ENCODE measurements at regions not wholly inside any gene's neighbourhood (a gene's known extent, or its start where the extent isn't known, plus 50 kb on each side); places are given as distances from the start of the nearest gene placed in this dataset.

GRCh38 chr15:96220657-96221056 is 109.8 kb upstream of the NR2F2 start:
- no peak overlapping the region for H3K27ac ChIP-seq
- TF ChIP-seq POLR2A (IDR thresholded peaks at IDR 0.05) (no peak), CTCF (IDR thresholded peaks at IDR 0.05) (no peak), POLR2AphosphoS5 (IDR thresholded peaks at IDR 0.05) (no peak)
- WGBS = 96% methylated on average over 3 of the region's 3 CpGs
- no peak for DNase-seq (ENCODE audit: low spot score)
- no peaks in the 10 kb centered on the region for H3K27me3 ChIP-seq (replicated peaks; ENCODE audit: insufficient read depth)
- no peak overlapping the region for H3K4me3 ChIP-seq
- no peaks in the 10 kb centered on the region for H3K9me3 ChIP-seq
- intact Hi-C loops (cut with DNase I) = no loop called here
- H3K4me1 ChIP-seq (replicated peaks) = no peaks in the 10 kb centered on the region
- no peaks in the 10 kb centered on the region for H3K36me3 ChIP-seq

- H3K36me3 ChIP-seq = no peaks in the 10 kb centered on the region
- WGBS = 70% methylated on average over 10 of the region's 10 CpGs
- H3K4me3 ChIP-seq = no peak overlapping the region
- no peak for DNase-seq (ENCODE audit: low spot score)
- H3K27ac ChIP-seq = no peak overlapping the region
- no peaks in the 10 kb centered on the region for H3K4me1 ChIP-seq (replicated peaks)
- intact Hi-C loops (cut with DNase I) = no loop called here
- no peak for TF ChIP-seq POLR2A (IDR thresholded peaks at IDR 0.05)
- no peak for TF ChIP-seq POLR2AphosphoS5 (IDR thresholded peaks at IDR 0.05)
- TF ChIP-seq CTCF (IDR thresholded peaks at IDR 0.05) = no peak
- no peaks in the 10 kb centered on the region for H3K9me3 ChIP-seq
- H3K27me3 ChIP-seq (replicated peaks; ENCODE audit: insufficient read depth) = no peaks in the 10 kb centered on the region
These were observed 107.5 kb upstream of the NR2F2 start for GRCh38 chr15:96222981-96223380.

- Histone ChIP-seq H3K27ac (no peak overlapping the region), H3K27me3 (replicated peaks; ENCODE audit: insufficient read depth) (no peaks in the 10 kb centered on the region), H3K9me3 (no peaks in the 10 kb centered on the region), H3K36me3 (no peaks in the 10 kb centered on the region), H3K4me3 (no peak overlapping the region), H3K4me1 (replicated peaks) (no peaks in the 10 kb centered on the region)
- DNase-seq (ENCODE audit: low spot score) = no peak
- TF ChIP-seq CTCF (IDR thresholded peaks at IDR 0.05) (no peak), POLR2A (IDR thresholded peaks at IDR 0.05) (no peak)
- 91% methylated on average over 2 of the region's 2 CpGs for WGBS
- intact Hi-C loops (cut with DNase I) = no loop called here
These were observed 106.6 kb upstream of the NR2F2 start for GRCh38 chr15:96223939-96224338.

- WGBS = 18% methylated on average over 5 of the region's 5 CpGs
- Histone ChIP-seq H3K9me3 (no peaks in the 10 kb centered on the region), H3K27me3 (replicated peaks; ENCODE audit: insufficient read depth) (no peaks in the 10 kb centered on the region), H3K27ac (no peak overlapping the region), H3K4me3 (no peak overlapping the region), H3K36me3 (no peaks in the 10 kb centered on the region), H3K4me1 (replicated peaks) (no peaks in the 10 kb centered on the region)
- intact Hi-C loops (cut with DNase I) = no loop called here
- no peak for DNase-seq (ENCODE audit: low spot score)
- no peak for TF ChIP-seq CTCF (IDR thresholded peaks at IDR 0.05)
- TF ChIP-seq POLR2AphosphoS5 (IDR thresholded peaks at IDR 0.05) = no peak
- TF ChIP-seq POLR2A (IDR thresholded peaks at IDR 0.05) = no peak
These were observed 104.7 kb upstream of the NR2F2 start for GRCh38 chr15:96225642-96226259.

GRCh38 chr15:96230526-96231181 is 99.8 kb upstream of the NR2F2 start:
- intact Hi-C loops (cut with DNase I) = no loop called here
- Histone ChIP-seq H3K36me3 (no peaks in the 10 kb centered on the region), H3K4me1 (replicated peaks) (no peaks in the 10 kb centered on the region), H3K27ac (no peak overlapping the region), H3K4me3 (no peak overlapping the region), H3K27me3 (replicated peaks; ENCODE audit: insufficient read depth) (no peaks in the 10 kb centered on the region), H3K9me3 (no peaks in the 10 kb centered on the region)
- 41% methylated on average over 3 of the region's 3 CpGs for WGBS
- TF ChIP-seq CTCF (IDR thresholded peaks at IDR 0.05) = no peak
- no peak for TF ChIP-seq POLR2AphosphoS5 (IDR thresholded peaks at IDR 0.05)
- no peak for TF ChIP-seq POLR2A (IDR thresholded peaks at IDR 0.05)
- DNase-seq (ENCODE audit: low spot score) = no peak
